WI38 (cell line): ENCODE measurements at regions not wholly inside any gene's neighbourhood (a gene's known extent, or its start where the extent isn't known, plus 50 kb on each side); places are given as distances from the start of the nearest gene placed in this dataset.
"Not testable (repeated sequence)": the region's sequence is repeated elsewhere in the genome, so short reads cannot be mapped to it uniquely, and the experiment has no call there.

ENCODE experiments used
- H3K4me3 ChIP-seq: 2 replicates; pipeline ENCODE4 v1.5.1; 2011; ENCODE audit warnings: low read depth, mild to moderate bottlenecking, control low read depth, low read length
- TF ChIP-seq, protein P1 (sequence below): IDR thresholded peaks from 2 replicates; pipeline ENCODE4 v1.5.1; 2012; ENCODE audit warnings: low read depth, mild to moderate bottlenecking, control low read depth, low read length

GRCh38 chr14:99030454-99030853, 241.5 kb downstream of the BCL11B start:
- no peak overlapping the region for H3K4me3 ChIP-seq
- TF ChIP-seq, protein P1, sequence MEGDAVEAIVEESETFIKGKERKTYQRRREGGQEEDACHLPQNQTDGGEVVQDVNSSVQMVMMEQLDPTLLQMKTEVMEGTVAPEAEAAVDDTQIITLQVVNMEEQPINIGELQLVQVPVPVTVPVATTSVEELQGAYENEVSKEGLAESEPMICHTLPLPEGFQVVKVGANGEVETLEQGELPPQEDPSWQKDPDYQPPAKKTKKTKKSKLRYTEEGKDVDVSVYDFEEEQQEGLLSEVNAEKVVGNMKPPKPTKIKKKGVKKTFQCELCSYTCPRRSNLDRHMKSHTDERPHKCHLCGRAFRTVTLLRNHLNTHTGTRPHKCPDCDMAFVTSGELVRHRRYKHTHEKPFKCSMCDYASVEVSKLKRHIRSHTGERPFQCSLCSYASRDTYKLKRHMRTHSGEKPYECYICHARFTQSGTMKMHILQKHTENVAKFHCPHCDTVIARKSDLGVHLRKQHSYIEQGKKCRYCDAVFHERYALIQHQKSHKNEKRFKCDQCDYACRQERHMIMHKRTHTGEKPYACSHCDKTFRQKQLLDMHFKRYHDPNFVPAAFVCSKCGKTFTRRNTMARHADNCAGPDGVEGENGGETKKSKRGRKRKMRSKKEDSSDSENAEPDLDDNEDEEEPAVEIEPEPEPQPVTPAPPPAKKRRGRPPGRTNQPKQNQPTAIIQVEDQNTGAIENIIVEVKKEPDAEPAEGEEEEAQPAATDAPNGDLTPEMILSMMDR = no peak

GRCh38 chr14:99032759-99033158, 239.2 kb downstream of the BCL11B start:
- TF ChIP-seq, protein P1 = no peak
- H3K4me3 ChIP-seq = no peak overlapping the region

DNA sequence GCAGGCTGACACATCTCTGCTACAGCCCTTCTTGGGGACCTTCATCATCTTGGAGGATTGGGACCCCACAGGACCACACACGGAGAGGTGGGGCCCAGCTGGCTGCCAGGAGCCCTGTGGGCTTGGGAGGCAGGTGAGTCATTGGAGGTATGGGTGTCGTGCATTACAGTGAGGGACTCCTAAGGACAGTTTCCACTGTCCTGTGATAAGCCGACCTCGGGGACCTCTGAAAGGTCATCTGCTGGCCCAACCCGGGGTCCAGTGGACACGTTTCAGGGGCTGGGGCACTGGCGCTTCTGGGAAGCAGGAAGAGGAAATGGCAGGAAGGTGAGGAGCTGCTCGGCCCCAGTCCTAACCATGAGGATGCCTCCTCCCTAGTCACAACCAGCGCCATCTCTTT, 238.0 kb downstream of the BCL11B start:
- no peak overlapping the region for H3K4me3 ChIP-seq
- TF ChIP-seq, protein P1 = no peak

DNA sequence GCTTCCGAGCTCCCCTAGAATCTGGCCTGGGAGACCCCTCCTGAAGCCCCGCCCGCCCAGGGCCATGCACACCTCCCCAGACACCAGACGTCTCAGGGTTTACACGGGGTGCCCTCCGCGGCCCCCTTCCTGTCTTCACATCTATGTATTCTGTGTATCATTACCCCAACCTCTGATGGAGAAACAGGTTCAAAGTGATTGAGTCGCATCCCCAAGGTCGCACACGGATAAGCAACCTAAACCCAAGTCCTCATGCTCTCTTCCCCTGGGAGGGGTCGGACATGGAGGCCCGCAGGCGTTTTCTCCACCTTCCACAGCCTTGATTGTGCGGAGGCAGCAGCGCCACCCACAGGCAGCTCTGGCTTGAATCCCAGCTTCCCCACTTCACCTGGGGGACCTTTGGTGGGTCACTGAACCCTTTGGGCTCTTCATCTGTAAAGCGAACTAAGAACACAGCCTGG, 237.3 kb downstream of the BCL11B start:
- no peak overlapping the region for H3K4me3 ChIP-seq
- TF ChIP-seq, protein P1 = no peak

DNA sequence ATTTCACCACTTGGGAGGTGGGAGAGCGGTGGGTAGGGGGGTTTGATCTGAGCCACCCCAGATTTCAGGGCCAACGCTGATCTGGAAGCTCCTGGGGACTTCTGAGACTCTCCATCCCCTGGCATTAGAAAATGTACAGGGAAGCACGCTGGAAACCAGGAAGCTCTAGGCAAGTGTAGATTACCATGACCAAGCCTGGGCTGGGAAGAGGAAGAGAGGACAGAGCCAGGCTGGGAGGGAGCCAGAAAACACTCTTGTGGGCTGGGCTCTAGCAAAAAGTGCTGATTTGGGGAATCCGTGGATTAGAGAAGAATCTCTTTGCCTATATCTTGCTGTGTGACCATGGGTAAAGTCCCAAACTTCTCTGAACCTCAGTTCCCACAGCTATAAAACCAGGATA, 236.7 kb downstream of the BCL11B start:
- H3K4me3 ChIP-seq = no peak overlapping the region
- TF ChIP-seq, protein P1 = no peak

DNA sequence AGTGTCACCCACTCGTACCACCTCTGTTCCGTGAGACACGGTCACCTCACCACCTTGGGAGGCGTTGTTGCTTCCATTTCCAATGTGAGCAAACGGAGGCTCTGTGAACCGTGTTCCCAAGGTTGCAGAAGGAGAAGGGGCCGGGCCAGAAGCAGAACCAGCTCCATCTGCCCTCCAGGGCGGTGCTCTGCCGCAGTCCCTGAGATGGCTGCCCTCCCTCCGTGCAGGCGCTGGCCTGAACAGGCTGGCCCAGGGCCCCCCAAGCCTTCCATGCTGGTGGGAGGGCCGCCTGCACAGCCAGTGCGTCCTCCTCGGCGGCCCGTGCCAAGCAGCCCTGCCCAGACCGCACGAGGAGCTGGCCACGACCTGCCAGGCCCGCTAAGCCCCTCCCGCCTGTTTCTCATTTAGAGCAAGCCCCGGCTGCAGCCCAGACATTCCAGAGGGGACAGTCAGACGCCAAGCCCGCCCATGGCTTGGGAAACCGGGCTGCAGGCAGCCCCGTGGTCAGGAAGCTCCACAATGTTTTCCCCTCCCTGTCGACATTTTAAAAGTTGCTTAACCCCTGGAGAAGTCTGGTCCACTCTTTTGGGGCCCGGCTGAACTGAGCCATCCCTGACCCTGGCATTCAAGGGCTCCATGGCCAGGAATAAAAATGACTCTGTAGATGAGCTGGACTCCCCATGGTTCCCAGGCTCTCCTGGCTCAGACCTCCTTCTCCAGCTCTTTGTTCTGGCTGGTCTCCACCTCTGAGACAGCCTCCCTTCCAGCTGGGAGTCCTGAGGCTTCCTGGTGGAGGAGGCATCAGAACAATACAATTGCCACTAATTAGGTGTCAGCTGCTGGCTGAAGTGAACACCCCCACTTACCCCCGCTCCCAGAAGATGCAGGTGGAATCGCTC, 236.0 kb downstream of the BCL11B start:
- TF ChIP-seq, protein P1 = no peak
- H3K4me3 ChIP-seq = no peak overlapping the region

GRCh38 chr14:99036611-99037293, 235.2 kb downstream of the BCL11B start:
- TF ChIP-seq, protein P1 = no peak
- H3K4me3 ChIP-seq = no peak overlapping the region

GRCh38 chr14:99037326-99037725, 234.7 kb downstream of the BCL11B start:
- not testable (repeated sequence) for H3K4me3 ChIP-seq
